Inflammatory macrophage treated with lipopolysaccharide for 1 hour (primary cell): ENCODE measurements at regions not wholly inside any gene's neighbourhood (a gene's known extent, or its start where the extent isn't known, plus 50 kb on each side); places are given as distances from the start of the nearest gene placed in this dataset.
"Not testable (repeated sequence)": the region's sequence is repeated elsewhere in the genome, so short reads cannot be mapped to it uniquely, and the experiment has no call there.

Experiments
- DNase-seq, 2 donors: peaks; one replicate each; pipeline ENCODE4 v3.0.0-alpha.2; 2020 to 2022

GRCh38 chrX:3550871-3551270 lies 162.6 kb downstream of the PRKX start:
- DNase-seq = no peak

- peak; percentile 51 to 55 for DNase-seq
Measured at GRCh38 chrX:3550160-3550751, 163.2 kb downstream of the PRKX start.

GRCh38 chrX:3549411-3549911 lies 164.0 kb downstream of the PRKX start:
- DNase-seq = peak; percentile 3 to 30

GRCh38 chrX:3548765-3549391 lies 164.6 kb downstream of the PRKX start:
- peak; percentile 35 to 54 for DNase-seq

GRCh38 chrX:3545901-3546300 lies 167.5 kb downstream of the PRKX start:
- DNase-seq = no peak

- no peak for DNase-seq
Measured at GRCh38 chrX:3541336-3541735, 172.1 kb downstream of the PRKX start.

- DNase-seq = no peak
Measured at GRCh38 chrX:3540105-3540504, 173.3 kb downstream of the PRKX start.

- no peak for DNase-seq
Measured at GRCh38 chrX:3532581-3533085, 180.8 kb downstream of the PRKX start.

GRCh38 chrX:3531435-3531834 lies 182.0 kb downstream of the PRKX start:
- DNase-seq = not testable (repeated sequence)

- DNase-seq = no peak
Measured at GRCh38 chrX:3529466-3530010, 183.1 kb upstream of the MXRA5 start.

GRCh38 chrX:3527811-3528210 lies 181.4 kb upstream of the MXRA5 start:
- no peak for DNase-seq

- no peak for DNase-seq
Measured at GRCh38 chrX:3527166-3527565, 180.7 kb upstream of the MXRA5 start.

GRCh38 chrX:3526731-3527130 lies 180.3 kb upstream of the MXRA5 start:
- DNase-seq = no peak

GRCh38 chrX:3526071-3526470 lies 179.6 kb upstream of the MXRA5 start:
- no peak for DNase-seq

- DNase-seq = no peak
Measured at GRCh38 chrX:3522101-3522650, 175.7 kb upstream of the MXRA5 start.

GRCh38 chrX:3521396-3521795 lies 174.9 kb upstream of the MXRA5 start:
- DNase-seq = no peak

- no peak for DNase-seq
Measured at GRCh38 chrX:3520982-3521381, 174.5 kb upstream of the MXRA5 start.

GRCh38 chrX:3520458-3520857 lies 174.0 kb upstream of the MXRA5 start:
- DNase-seq = no peak

- not testable (repeated sequence) for DNase-seq
Measured at GRCh38 chrX:3519384-3519783, 172.9 kb upstream of the MXRA5 start.

GRCh38 chrX:3518870-3519269 lies 172.4 kb upstream of the MXRA5 start:
- no peak for DNase-seq

- DNase-seq = no peak
Measured at GRCh38 chrX:3516051-3516541, 169.6 kb upstream of the MXRA5 start.

GRCh38 chrX:3514996-3515395 lies 168.5 kb upstream of the MXRA5 start:
- DNase-seq = no peak

- not testable (repeated sequence) for DNase-seq
Measured at GRCh38 chrX:3512150-3512549, 165.7 kb upstream of the MXRA5 start.

GRCh38 chrX:3509934-3510333 lies 163.5 kb upstream of the MXRA5 start:
- DNase-seq = no peak
